GM18873 (cell line): ENCODE measurements at regions not wholly inside any gene's neighbourhood (a gene's known extent, or its start where the extent isn't known, plus 50 kb on each side); places are given as distances from the start of the nearest gene placed in this dataset.
A peak's percentile ranks its signal among the peaks of the same experiment; 100 is the strongest.
"Not testable (repeated sequence)": the region's sequence is repeated elsewhere in the genome, so short reads cannot be mapped to it uniquely, and the experiment has no call there.

ENCODE experiments used
- ATAC-seq: cut with Tn5 transposase; IDR thresholded peaks from one replicate; pipeline ENCODE4 v1.9.1; 2021; ENCODE audit warnings: mild to moderate bottlenecking, moderate library complexity, moderate number of reproducible peaks; ENCODE audit not compliant: unreplicated experiment, low FRiP score

GRCh38 chr6:18585032-18585573 is 198.0 kb downstream of the RNF144B start:
- no peak for ATAC-seq

GRCh38 chr6:18586133-18586532 is 199.0 kb downstream of the RNF144B start:
- ATAC-seq, result no peak

DNA sequence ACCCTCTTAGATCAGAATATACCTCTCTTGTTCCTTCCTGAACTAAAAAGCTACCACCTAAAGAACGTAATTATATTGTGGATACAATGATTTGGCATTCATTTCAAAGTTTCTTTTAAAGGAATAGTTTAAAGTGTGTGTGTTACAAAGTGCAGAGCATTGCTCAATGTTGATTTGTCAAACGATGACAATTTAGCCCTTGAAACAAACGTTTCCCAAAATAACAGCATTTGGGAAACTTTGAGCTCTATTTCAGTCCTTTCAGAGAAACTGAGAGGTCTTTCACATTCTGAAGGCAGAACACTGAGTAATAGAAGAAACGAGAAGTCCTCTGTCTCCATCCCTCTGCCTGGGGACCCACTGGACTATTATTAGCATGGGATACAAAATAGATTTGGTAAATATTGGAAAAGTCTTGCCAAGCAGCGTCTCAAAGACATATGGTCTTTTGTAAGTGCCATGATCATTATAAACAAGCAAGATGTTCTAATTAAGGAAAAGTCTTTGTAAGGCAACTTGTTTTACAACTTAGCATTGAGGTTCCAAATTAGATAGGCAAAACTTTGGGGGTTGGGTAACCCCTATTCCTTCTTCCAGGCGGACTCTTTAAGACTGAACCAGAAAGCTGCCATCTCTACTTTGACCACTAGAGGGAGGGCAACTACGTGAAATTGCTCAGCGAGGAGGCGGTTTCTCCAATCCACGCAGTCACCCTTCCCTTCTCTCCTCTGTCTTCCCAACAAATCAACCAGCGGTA is 208.8 kb downstream of the RNF144B start:
- peak; percentile 67 for ATAC-seq

GRCh38 chr6:18596531-18596835 is 209.3 kb downstream of the RNF144B start:
- no peak for ATAC-seq

DNA sequence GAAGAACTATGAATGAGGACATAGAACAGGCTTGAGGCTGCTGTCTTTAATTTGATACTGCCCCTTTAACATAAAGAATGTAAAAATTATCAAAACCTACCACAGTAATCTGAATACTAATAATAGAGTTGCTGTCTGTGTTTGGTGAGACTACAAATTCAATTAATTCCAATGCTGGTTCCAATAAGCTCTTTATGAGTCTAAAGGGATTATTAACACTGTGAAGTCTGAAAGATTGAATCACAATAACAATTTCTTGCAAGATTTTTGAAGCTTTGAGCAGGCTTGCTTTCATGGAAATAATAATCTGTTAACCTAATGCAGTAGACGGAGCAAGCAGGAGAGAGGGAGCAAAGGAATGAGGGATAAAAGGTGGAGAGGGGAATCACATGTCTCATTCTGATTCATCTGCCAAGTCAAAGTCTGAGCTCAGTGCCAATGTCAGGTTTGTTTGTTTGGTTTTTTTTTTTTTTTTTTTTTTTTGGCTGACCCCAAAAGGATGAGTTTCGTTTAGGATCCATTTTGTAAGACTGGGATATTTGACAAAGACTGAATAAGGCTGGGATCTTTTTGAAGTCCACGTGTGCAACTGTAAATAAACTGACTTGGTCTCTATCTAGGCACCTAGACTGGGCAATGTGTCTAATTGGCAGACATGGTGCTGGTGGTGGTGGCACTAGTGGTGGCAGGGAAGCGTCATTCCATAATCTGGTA is 211.6 kb downstream of the RNF144B start:
- no peak for ATAC-seq

GRCh38 chr6:18600255-18600654 is 213.1 kb downstream of the RNF144B start:
- no peak for ATAC-seq

DNA sequence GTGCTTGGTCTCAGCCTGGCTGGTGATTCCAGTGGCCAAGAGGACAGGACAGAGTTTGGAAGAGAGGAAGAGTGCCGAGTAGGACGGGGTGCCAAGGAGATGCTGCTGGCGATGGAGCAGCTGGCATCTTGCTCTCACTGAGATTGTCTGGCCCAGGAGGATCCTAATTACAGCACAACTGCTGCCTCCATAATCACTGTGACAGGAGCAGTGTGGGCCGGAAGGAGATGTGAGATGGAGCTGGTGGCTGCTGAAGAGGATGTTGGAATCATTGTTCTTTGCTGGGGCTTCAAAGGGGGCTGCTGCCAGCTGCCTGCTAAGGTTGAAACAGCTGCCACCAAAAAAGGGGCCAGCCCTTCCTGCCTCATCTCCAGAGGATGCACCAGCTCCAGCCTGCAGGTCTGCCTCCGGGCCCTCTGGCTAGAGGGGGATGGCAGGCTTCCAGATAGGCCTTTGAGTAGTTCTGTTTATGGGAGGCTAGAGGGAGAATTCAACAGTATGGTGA is 214.4 kb downstream of the RNF144B start:
- no peak for ATAC-seq

- ATAC-seq, result no peak
Measured at GRCh38 chr6:18602931-18603330, 215.8 kb downstream of the RNF144B start.

- no peak for ATAC-seq
Measured at GRCh38 chr6:18603361-18603760, 216.2 kb downstream of the RNF144B start.

DNA sequence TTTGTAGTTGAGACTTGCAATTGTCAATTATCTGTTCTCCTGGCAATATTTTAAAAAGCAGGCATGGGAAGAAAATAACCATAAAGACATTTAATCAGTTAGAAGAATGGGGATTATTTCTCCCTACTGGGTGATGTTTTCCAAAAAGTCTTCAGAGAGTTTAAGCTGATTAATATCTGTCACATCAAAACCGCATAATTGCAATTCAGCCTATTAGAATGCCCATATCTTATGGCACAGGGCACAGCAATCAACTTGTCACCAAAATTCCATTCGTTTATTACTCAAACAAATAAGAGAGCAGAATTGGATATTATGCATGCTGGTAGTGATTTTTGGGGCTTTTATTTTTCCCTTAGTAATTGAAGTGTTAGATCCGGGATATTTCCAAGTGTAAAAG is 218.7 kb downstream of the RNF144B start:
- ATAC-seq, result no peak

- ATAC-seq, result no peak
Measured at GRCh38 chr6:18609715-18610114, 222.6 kb downstream of the RNF144B start.

DNA sequence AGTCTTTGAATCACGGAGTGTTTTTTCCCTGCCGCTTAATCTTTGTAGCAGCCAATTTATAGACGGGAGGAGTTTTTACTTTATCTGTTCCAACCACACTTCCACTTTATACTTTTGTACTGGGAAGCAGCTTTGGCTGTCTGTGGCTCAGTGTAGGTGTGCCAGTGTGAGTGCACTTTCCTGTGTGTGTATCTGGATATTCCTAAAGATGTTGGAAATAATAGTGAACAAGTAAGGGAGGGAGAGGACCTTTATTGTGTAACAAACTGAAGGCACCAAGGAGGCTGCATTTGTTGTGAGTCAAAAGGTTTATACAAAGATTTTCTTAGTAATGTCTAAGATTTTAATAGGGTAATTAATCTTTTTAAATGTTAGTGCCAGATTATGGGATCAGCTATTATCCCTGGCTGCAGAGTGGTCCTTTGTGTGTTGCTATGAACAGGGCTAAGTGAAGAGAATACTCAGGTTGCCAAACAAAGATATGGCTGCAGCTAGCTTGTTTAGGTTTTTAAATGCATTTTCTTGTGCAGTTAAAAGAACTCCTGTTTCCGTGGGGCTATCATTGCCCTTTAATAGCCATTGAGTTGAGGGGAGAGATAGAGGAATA is 226.3 kb downstream of the RNF144B start:
- no peak for ATAC-seq

DNA sequence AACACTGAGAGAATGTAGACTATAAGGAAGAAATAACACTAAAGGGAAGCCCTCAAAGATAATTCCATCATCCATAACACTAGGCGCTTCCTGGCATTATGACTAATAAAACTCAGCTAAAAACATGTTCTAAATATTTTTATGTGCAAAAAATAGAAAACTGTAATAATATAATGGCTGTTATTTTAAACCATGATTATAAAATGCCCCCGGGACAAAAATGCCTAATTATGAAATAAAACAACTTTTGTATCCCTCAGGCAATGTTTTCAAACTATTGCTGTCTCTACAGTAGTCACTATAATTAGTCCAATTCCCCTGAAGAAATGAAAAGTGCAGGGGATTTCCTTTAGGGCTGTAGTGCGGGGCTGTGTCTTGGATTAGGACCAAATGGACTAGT is 242.4 kb downstream of the RNF144B start:
- no peak for ATAC-seq

DNA sequence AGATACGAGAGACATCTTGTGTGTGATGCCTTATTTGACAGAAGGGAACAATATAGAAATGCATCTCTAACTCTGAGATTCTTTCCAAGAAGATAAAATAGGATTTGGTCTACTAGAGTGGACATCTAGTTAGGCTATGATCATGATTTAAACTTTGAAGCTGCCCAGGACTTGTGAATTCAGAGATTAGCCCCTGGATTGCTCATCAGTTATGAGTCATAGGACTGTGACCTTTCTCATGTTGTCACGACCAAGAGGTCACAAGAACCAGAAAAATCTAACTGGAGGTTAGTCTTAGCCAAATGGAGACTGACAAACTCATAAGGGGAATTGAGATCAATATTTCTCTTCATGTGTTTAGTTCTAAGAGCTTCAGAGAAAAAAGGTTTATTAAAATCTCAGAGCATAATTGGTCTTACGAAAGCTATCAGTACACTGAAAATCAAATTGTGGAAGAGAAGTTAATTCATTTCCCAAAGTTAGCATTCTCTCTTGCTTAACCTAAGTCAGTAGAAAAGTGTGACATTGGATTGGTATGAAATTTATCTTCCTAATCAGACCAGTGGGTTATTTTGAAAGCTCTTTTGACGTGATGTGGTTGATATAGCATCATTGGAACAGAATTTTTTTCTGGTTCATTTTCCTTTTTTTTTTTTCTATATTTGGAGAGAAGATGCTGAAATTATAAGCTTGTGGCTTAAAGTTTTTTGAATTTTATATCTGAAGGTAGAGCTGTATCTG is 245.7 kb downstream of the RNF144B start:
- no peak for ATAC-seq

GRCh38 chr6:18634912-18635311 is 247.8 kb downstream of the RNF144B start:
- no peak for ATAC-seq

GRCh38 chr6:18640134-18640533 is 253.0 kb downstream of the RNF144B start:
- no peak for ATAC-seq

- ATAC-seq, result no peak
Measured at GRCh38 chr6:18640754-18641153, 253.6 kb downstream of the RNF144B start.

DNA sequence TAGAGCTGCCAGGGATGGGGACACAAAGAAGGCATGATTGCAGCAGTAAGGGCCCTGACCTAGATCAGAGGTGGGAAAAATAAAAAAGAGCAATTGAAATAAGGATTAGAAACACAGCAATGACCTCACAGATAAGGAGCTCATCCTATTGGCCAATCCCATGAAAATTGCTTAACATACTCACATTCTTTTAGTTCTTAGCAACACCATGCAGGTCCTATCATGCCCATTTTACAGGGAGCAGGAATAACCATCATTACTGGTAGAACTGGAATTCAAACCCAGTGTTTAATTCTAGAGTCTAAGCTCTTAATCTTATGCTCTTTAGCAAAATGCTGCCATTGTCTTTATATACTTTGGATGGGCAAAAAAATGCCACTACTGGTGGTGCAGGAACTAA is 267.7 kb downstream of the RNF144B start:
- no peak for ATAC-seq

DNA sequence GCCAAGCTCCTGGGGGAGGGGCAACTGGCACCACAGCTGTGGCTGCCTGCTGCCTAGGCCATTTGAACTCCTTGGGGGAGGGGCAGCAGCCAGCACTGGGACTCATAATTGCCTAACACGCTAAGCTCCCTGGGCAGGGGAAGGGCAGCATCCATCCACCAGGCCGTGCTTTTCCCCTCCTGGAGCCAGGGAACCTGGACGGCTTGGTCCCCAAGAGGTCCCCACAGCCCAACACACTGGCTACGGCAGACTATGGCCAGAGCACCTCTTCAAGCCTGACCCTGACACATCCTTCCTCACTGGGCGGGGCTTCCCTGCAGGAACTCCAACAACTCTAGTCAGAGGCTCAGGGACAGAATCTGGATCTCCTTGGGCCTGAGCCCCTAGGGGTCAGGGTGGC is 269.4 kb downstream of the RNF144B start:
- no peak for ATAC-seq

- ATAC-seq, result not testable (repeated sequence)
Measured at GRCh38 chr6:18659994-18660393, 272.8 kb downstream of the RNF144B start.

DNA sequence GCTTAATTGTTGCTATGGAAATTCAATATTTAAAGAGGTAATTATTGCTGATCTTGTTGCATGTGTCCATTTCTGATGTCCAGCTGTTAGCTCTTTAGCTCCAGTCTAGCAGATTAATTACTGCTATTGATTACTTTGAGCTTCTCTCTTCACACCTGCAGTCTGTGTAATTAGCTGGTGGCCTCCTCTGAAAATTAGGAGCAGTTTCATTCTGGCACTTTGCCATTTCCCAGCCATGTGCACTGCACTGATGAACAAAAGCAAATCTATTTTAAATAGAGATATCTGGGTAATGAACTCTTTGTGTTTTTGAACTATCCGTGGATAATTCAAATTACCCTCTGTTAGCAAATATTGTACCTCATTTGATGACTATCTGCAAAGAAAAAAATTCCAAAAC is 275.9 kb downstream of the RNF144B start:
- ATAC-seq, result no peak
